ENCODE measurements at regions not wholly inside any gene's neighbourhood (a gene's known extent, or its start where the extent isn't known, plus 50 kb on each side); places are given as distances from the start of the nearest gene placed in this dataset.
"Not testable (repeated sequence)": the region's sequence is repeated elsewhere in the genome, so short reads cannot be mapped to it uniquely, and the experiment has no call there.

DNA sequence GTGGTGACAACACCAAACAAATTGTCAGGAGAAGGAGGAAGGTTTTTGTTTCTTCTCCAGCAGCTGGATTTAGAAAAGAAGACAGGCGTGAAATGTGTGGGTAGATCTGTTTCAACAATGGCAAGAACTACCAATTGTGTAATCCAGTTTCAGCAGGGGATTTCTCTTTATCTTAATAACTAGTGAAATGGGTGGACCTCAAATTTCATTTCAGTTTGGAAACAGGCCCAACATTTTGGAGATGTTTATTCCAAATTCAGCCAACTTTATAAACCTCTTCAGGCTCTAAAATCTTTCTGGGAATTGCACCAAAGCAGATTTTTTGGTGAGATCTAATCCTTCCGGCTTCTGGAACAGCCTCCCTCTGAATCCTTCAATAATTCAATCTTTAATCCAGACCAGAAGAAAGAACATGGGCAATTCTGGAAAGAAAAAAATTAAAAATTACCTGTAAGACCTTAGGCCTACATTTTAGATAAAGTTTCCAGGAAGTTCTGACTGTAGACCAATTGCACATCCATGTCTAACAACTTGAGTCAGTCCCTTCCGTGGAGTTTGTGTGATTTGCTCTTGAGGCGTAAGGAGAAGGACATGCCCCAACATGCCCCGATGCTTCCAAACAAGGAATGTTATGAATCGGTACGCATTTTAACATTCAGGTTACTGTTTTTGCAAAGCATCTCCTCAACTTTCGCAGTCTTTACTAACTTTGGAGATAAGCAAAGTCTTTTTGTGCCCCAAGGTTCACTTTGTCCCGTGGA is 423.6 kb downstream of the IRX1 start:
- DNase-seq (ENCODE audit: low spot score) = no peak

DNA sequence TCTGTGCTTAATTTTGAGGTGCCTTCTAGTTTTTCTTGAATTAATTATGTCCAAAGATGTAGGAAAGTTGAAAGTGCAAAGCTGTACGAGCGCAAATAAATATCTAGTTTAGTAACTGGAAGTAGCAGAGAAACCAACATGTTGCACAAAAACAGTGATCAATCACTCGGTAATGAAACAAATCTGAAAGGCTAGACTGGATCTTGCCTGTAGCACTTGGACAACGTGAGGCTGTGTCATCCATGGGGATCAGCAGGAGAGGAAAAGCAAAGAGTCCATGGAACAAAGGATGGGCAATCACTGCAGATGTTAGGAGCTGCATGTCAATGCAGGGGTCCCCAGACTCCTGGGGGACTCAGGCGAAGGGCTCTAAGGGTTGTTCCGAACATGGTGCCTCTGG is 424.2 kb downstream of the IRX1 start:
- DNase-seq (ENCODE audit: low spot score) = no peak

DNA sequence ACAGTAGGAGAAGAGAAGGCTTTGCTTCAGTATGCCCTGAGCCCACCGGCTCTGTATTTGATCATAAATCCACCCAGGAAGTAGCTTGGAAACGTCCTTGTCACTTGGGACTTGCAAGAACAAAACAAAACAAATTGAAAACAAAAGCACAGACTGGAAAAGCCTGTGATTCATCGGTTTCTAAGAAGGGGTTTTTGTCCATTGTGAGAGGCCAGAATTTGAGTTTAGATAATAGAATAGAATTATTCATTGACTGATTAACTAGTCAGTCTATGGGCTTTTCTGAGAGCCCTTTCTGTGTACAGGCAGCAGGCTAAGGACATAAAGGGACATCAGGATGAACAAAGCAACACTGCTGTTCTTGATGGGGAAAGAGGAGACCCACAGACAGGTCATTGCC is 424.8 kb downstream of the IRX1 start:
- no peak for DNase-seq (ENCODE audit: low spot score)

DNA sequence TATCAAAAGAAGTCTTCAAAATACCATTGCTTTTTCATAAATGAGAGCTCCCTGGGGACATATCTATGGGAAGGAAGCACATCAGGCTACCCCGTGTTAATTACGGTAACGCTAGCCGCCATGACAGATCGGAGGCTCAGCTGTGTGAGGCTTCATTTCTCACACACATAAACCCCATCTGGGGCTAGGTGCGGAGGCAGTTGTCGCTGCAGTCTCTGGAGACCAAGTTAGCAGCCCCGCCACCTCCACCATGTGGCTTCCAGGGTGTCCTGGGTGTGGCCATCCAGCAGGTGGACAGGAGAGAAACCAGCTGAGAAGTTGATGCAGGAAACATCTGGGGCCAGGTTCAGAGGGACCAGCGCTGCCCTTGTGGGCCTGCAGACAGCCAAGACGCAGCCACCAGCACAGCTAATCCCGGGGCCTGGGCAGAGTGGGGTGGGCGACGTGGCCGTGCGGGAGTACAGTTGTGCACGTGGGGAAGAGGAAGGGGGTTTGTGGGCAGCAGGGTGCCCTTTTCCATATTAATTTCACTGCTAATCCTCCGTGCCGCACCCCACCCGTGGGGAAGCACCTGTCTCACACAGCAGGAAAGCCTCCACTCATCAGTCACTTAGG is 426.5 kb downstream of the IRX1 start:
- no peak for DNase-seq (ENCODE audit: low spot score)

DNA sequence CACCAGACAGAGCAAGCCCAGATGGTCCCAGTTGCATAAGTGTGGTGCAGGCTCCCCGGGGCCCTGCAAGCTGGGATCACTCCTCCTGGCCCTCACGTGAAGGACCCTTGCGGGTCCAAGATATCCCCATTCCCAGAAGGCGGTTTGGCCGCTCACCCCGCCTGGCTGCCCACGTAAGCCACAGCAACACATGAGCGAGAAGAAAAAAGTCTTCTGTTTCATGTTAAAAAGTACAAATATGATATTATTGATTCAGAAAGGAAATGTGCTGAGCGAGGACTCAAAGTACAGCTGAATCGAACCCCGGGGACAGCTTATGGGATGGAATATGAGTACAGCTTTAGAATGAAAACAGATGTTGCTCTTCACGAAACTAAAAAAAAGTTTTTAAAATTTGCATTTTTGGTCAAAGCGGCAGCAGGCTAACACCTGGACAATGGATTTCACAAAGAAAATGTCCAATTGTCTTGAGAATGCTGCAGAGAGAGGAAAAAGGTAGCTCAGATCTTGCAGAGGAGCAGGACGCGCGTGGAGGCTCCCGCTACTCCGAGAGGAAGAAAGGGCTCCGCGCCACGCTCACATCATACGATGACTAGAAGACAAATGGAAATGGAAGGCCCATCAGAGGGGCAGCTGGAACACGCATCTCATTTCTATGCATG is 427.6 kb downstream of the IRX1 start:
- no peak for DNase-seq (ENCODE audit: low spot score)

DNA sequence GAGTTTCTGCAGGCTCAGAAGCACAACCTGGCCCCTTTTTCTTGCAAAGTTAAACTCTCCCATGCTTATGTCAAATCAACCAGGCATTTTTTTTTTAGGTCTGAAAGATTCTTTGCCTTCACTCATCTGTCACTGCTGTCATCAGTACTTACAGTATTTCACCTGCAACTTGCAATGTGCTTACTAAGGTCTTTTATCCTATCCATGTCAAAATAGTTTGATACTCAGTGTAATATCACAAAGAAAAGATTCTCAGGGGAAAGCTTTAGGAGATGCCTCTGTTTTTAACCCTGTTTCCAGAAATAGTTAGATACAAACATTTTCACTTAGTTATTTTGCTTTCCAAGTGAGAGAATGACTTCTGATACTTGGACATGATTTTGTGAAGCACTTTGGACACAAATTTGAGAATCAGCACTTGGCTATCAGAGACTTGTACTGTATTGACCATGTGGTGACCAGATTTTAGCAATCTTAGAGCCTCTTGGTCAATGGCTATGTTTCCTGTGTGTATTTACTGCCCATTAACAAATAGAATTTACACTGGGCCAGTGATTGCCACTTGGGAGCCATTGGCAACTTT is 428.2 kb downstream of the IRX1 start:
- no peak for DNase-seq (ENCODE audit: low spot score)

DNA sequence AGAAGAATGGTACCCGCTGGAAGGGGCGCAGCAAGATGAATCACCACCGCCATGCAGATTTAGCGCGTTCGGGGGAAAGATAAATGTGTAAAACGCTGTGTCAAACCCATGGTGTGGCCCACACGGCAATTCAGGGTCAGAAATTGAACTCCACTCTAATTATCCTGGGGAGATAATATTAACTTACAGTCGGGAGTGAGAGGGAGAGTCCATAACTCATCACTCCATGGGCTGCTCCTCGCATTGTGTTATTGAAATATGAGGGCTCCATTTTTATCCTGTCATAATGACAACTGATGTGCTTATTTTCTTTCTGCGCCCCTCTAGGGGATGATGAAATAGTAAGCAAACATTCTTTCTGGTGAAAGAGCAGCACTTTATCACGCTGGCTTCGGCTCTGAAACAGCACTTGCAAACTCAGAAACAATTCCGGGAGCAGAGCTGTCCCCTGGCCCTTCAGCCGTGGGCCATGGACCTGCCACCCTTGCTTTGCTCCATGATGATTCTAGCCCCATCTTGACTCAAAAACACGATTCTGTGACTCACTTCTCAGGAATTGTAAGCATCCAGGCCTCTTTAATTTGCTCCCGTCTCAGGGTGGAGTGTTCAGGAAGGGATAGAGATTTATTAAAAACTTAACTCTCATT is 431.6 kb downstream of the IRX1 start:
- DNase-seq (ENCODE audit: low spot score) = no peak

DNA sequence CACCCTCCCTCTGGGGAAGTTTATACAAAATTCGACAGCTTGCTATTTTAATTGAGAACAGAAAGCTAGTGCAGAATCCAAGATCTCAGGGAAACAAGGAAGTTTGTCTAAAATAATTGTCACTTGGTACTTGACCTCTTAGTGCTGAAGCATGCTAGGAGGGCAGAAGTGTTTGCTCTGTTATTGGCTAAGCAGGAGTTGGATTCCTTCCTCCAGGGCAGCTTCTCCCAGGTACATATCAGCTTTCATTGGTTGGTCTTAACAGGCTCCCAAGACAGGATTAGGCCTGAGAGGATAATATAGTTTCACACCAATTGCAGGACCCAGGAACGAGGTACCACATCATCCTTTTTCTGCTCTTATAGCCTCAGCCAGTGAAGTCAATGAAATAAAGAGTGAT is 432.8 kb downstream of the IRX1 start:
- DNase-seq (ENCODE audit: low spot score) = no peak

DNA sequence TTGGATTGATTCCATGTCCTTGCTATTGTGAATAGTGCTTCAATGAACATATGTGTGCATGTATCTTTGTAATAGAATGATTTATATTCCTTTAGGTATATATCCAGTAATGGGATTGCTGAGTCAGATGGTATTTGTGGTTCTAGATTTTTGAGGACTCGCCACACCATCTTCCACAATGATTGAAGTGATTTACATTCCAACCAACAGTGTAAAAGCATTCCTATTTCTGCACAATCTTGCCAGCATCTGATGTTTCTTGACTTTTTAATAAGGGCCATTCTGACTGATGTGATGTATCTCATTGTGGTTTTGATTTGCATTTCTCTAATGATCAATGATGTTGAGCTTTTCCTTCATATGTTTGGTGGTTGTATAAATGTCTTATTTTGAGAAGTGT is 437.9 kb downstream of the IRX1 start:
- DNase-seq (ENCODE audit: low spot score) = not testable (repeated sequence)

DNA sequence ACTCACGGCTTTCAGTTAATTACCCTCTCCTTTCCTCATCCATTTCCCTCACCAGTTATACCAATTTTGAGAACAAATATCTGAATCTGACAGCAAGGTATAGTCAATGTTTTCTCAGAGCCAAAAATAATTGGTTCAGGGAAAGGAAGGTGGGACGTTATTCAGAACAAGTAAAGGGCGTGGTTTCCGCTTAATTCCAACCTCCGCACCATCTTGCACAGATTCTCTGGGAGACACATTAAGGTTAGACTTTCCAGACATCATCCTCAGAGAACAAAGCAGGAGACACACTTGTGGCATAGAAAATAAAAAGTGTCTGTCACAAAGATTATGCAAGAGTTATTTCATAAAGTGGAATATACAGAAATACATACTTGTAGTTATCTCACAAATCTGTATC is 441.2 kb downstream of the IRX1 start:
- no peak for DNase-seq (ENCODE audit: low spot score)

DNA sequence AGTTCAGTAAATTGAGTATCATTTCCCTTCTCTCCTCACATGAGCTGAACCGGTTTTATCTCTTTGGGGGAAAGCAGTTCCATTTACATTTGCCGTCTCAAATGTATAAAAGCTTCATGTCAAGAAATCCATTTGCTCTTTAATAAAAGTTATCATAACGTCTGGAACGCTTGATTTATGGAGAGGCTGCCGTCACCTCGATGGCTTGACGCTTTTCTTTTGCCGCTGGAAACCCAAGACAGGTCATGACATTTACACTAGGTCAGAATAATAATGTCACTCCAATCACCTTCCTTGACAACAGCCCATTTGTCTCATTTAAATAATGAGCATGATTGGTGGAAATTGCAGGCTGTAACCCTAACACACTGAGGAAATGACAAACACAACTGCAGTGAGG is 443.4 kb downstream of the IRX1 start:
- no peak for DNase-seq (ENCODE audit: low spot score)

DNA sequence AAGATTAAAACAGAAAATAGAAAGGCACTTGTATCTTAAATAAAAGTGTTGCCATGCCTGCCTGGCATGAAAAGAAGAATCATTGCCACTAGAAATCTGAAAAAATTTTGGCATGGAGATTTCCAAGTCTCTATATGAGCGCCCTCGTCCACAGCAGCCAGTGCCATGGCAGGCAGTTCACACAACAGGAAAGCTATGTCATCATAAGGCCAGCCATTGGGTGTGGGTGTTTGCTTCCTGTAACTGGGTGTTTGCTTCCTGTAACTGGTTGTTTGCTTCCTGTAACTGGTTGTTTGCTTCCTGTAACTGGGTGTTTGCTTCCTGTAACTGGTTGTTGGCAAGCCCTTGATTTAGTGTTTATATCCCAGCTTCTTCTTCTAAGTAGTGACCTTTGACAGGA is 446.7 kb downstream of the IRX1 start:
- no peak for DNase-seq (ENCODE audit: low spot score)

DNA sequence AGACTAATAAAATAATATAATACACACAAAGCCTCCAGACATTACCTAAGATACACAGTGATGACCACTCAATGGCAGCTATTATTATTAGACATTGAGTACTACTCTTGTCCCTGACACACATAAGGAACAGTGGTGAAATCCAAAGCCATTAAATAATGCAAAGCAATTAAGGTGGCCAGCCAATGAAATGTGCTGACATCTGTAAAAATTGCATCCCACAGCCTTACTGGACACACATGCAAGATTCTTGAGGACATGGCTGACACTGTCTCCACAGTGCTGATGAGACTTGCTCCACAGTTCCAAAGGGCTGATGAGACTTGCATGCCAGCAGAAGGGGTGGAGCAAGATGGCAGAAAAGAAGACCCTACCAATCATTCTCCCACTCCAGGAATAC is 447.5 kb downstream of the IRX1 start:
- DNase-seq (ENCODE audit: low spot score) = no peak

DNA sequence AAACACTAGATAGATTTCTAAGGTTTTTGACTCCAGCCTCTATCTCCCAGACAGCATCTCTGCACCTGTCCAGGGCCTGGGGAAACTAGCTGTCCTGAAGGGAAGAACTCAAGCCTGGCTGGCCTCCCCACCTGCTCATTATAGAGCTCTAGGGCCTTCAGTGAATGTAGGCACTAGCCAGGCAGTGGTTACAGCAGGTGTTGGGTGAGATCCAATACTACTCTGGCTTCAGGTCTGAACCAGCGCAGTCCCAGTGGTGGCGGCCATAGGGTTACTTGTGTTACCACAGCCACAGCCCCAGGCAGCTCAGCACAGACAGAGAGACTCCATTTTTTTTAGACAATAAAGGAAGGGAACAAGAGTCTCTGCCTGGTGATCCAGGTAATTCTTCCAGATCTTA is 449.2 kb downstream of the IRX1 start:
- DNase-seq (ENCODE audit: low spot score) = no peak

DNA sequence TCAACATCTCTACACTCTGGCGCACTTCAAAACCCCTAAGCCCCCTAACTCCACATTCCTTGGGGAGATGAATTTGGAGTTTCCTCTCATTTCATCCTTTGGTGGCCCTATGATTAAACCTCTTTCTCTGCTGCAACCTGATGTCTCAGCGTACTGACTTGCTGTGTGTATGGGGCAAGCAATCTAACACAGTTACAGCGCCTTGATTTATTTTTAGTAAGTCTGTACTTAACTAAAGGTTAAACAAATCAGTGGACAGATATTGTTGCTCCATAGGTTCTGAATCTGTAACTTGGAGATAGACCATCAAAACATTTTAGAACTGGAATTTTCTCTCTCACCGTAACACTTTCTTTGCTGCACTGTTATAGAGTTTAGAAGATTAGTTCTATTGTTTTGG is 452.8 kb downstream of the IRX1 start:
- DNase-seq (ENCODE audit: low spot score) = no peak

DNA sequence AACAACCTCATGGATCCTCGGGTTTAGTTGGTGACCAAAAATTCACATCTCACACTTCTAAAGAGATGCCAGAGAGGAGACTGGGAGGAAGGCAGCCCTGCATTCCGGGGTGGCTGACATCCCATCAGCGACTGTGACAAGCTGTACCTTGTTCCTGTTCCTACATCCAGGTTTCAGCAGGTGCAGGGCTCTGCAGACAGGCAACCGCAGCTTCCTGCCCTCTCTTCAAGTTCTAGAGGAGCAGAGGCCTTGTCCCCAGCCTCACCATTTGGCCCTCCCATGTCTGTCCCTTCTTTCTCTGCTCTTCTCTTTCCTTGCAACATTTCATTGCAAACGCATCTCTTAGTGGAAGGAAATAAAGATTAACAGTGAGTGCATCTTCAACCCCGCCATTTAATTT is 454.6 kb downstream of the IRX1 start:
- no peak for DNase-seq (ENCODE audit: low spot score)

DNA sequence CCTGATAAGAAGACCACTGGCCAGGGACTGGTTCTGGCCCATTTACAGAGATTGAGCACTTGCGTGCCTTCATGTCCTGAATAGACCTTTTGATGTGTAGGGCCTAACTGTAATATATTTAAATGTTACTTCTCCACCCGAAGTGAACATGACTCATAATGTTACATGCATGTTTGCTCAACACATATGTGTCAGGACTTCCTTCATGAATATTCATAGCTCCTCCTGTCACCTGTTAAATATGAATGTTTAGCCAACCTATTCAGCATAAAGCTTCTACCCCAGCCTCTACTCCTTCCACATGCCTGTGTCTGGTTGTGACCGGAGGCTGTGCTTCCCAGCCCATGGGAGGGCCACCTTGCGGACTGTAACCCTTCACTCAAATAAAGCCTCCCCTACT is 457.5 kb downstream of the IRX1 start:
- no peak for DNase-seq (ENCODE audit: low spot score)

DNA sequence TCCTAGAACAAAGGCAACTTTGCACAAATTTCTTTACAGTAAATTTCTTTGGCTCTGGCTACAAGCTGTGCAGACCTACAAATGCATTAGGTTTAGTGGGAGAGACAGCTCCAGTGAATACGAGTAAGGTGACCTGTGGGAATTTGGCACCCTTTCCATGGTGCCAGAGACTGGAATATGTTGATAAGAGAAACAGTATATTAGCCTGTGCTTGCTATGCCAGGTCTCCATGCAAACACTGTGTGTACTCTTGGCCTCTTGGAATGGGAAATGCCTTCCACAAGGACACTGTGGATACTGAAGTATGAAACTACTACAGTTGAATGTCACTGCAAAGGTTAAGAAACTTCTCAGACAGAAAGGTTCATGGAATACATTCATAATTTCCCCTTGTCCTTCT is 458.5 kb downstream of the IRX1 start:
- DNase-seq (ENCODE audit: low spot score) = no peak

DNA sequence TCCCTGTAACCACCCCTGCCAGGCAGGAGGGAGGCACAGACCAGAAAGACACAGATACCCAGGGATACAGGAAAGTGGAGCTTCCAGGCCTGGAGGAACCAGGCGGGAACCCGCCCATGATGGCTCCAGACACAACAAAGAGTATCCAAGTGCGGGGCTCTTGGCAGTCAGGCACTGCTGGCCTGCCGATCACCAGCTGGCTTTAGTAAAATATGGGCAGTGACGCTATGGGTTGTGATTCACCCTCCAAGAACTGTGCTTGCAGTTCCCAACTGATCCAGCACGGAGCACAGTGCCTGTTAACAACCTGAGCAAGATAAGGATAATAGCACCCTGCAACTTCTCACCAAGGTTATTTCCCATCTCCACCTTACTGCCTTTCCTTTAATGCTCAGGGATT is 463.3 kb downstream of the IRX1 start:
- no peak for DNase-seq (ENCODE audit: low spot score)

DNA sequence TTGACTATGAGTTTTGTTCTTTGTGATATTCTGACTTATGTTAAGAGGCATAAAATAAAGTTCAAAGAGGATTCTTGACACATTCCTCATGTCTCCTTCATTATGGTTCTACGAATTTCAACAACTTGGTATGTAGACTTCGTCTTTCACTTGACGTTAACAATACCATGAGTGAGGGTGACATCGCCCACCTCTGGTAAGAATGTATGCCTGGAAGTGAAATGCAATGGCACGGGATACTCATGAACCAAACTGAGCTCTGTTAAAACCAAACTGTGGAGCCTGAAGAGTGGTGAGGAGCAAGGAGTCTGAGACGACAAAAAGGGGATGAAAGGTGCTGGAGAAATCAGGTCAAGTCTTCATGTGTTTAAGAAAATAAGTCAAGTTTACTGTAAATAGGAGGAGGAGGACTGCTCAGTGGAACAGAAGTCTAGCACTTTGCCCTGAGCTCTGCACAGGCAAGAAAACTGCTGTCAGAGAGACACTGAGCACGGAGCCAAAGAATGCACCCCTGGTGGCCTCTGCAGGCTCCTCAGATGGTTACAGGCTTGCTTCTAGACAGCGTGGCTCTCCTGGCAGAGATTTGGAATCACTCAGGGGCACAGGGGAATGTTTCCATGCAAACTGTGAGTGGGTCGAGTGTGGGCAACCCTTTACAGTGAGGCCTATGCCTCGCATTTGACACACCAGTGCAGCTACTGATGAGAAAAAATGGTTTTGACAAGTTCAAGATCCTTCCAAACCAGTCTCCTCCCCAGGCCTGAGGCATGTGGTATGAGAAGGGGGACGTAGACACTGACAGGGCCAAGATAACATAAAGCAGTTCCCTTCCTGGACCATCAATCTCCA is 470.1 kb downstream of the IRX1 start:
- DNase-seq (ENCODE audit: low spot score) = no peak

DNA sequence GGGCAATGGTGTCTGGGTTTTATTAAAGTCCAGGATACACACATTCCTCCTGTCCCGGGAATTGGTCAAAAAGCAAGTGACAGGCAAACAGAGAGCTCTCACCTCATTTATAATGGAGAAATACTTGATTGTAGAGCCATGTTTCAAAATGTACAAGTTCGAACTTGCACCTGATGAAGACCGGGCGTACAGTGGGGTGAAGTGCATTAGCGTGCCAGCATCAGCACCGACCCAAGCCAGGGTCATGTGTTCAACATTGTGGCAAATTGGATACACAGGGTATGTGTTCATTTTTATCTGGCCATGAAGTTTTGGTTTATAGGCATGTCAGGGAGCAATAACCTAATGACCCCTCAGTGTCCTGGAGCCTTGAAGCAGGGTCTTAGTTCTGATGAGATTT is 472.5 kb downstream of the IRX1 start:
- no peak for DNase-seq (ENCODE audit: low spot score)

DNA sequence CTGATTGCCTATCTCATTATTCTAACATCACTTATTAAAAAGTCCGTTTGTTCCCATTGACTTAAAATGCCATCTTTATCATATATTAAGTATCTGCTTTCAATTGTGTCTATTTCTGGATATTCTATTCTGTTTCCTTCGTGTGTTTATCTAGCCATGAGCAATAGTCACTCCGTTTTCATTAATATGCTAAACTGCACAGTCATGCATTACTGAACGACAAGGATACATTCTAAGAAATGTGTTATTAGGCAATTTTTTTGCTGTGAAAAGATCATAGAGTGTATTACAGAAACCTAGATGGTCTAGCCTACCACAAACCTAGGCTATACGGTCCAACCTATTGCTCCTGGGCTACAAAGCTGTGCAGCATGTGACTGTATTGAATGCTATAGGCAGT is 482.9 kb downstream of the IRX1 start:
- no peak for DNase-seq (ENCODE audit: low spot score)

All from kidney capillary endothelial cell (primary cell).